GM21619 (cell line): ENCODE measurements at regions not wholly inside any gene's neighbourhood (a gene's known extent, or its start where the extent isn't known, plus 50 kb on each side); places are given as distances from the start of the nearest gene placed in this dataset.
"Not testable (repeated sequence)": the region's sequence is repeated elsewhere in the genome, so short reads cannot be mapped to it uniquely, and the experiment has no call there.

Experiments used
- ATAC-seq: cut with Tn5 transposase; IDR thresholded peaks from one replicate; pipeline ENCODE4 v1.9.1; 2021; ENCODE audit not compliant: unreplicated experiment

DNA sequence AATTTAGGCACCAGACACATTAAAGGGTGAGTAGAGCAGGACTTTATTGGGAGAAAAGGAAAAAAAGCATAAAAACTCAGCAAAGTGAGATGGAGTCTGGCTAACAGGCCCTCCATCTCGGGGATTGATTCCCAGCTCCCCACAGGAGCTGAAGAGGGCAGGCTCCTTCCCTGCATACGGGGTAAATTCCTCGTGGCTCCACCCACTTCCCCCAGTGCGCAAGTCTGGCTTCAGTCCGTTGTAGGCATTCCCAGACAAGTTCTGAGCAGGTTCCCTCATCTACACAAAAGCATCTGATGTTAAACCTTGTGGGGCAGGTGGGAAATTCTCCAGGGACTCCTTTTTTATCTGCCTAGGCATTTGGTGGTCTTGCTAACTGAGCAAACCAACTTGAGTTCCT, 722.6 kb downstream of the ZNF385D start:
- ATAC-seq = no peak

GRCh38 chr3:21024563-21024962, 726.4 kb downstream of the ZNF385D start:
- ATAC-seq = no peak

DNA sequence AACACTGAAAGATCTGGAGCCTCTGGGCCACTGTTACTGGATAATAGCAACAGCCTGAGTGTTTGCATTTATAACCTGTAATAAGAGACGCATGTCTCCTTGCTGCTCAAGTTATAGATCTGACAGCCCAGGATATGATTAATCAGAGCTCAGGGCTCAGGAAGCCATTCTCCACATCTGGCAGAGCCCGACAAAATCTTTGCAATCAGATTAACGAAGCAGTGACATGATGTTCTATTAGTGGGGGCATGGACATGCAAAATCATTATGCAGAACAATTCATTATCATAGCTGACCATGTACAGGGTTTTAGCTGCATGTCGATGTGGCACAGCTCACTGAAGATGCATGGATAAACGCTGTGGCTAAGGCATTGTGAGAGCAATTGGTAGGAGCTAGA, 730.3 kb downstream of the ZNF385D start:
- no peak for ATAC-seq

DNA sequence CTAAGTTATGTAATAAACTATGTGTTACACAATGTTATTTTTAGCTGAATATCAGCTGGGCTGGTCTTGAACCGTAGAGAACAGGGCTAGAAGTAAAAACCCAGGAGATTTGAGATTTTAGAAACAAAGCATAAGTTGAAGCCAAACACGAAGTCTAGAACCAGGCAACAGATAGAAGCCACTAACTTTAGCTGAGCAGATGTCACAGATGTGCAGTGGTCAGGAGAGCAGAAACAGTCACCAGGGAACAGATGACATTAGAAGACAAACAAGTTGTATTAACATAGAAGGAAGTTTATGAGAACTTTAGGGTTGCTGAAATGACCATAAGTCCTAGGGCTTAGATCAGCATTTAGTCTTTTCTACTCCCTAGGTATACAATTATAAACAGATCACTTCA, 731.0 kb downstream of the ZNF385D start:
- ATAC-seq = no peak

DNA sequence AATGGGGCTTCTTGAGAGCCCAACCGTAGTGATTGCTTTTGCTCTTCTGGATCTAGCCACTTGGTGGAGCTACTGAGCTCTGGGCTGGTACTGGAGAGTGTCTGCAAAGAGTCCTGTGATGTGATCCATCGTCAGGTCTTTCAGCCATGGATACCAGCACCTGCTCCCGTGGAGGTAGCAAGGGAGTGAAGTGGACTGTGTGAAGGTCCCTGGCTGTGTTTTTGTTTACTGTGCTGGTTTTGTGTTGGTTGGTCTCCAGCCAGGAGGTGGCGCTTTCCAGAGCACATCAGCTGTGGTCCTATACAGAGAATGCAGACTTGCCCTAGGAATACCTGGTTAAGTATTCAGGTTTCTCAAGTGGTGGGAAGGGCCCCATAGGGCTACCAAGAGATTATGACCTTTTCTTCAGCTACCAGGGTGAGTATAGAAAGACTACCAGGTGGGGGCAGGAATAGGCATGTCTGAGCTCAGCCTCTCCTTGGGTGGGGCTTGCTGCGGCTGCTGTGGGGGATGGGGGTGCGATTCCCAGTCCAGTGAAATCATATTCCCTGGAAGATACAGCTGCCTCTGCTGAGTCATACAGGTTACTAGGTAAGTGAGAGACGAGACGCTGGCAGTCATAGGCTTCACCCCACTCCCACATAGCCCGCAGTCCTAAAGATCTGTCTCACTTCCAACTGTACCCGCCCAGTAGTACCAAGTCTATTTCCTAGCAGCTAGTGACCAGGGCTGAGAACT, 733.7 kb downstream of the ZNF385D start:
- no peak for ATAC-seq

GRCh38 chr3:21013566-21013965, 737.4 kb downstream of the ZNF385D start:
- ATAC-seq = no peak

- ATAC-seq = no peak
Measured at GRCh38 chr3:20999661-21000060, 751.3 kb downstream of the ZNF385D start.

- ATAC-seq = no peak
Measured at GRCh38 chr3:20997183-20997582, 753.8 kb downstream of the ZNF385D start.

DNA sequence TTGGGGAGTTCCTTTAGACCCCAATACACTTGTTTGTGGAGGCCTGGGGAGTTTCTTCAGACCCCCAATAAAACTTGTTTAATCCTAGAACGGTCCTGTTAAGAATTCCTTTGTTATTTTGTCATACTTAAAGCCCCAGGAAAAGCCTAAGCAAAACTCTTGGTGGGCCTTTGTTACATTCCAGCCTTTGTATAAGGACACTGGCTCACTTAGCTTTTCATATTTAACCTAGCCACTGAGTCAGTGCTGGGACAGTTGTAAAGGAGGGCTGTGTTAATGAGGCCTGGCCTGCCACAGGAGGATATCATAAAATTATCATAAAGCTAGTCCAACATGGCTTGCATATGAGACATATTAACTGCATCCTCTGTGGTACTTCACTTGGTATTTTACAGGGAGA, 760.1 kb downstream of the ZNF385D start:
- ATAC-seq = no peak

- ATAC-seq = not testable (repeated sequence)
Measured at GRCh38 chr3:20989653-20990052, 761.4 kb downstream of the ZNF385D start.

DNA sequence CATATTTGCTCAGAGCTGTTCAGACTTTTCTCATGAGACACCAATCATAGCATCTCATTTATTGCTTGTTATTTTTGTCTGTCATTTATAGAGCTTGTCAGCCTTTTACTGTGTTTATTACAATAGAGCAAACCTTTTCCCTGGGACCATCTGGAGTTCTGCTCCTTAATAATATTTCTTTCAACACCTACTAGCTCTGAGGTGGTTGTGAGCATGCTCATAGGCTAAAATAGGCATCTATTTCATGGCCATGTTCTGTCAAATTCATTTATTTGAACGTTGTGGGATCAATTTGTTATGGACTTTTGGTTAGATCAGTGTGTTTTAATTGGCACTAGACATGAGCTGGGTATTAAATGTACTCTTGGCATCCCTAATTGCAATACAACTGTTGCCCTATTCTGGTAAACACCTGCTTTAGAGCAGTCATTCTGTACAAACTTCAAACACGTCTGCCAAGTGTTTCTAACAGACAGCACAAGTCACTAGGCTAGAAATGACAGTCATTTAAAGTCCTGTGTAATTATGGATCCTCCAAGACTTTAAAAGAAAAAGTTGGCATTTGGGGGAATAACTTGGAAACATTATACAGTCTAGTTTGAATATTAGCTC, 766.3 kb downstream of the ZNF385D start:
- ATAC-seq = no peak

- ATAC-seq = no peak
Measured at GRCh38 chr3:20975188-20975651, 775.8 kb downstream of the ZNF385D start.

GRCh38 chr3:20974396-20974795, 776.6 kb downstream of the ZNF385D start:
- no peak for ATAC-seq

DNA sequence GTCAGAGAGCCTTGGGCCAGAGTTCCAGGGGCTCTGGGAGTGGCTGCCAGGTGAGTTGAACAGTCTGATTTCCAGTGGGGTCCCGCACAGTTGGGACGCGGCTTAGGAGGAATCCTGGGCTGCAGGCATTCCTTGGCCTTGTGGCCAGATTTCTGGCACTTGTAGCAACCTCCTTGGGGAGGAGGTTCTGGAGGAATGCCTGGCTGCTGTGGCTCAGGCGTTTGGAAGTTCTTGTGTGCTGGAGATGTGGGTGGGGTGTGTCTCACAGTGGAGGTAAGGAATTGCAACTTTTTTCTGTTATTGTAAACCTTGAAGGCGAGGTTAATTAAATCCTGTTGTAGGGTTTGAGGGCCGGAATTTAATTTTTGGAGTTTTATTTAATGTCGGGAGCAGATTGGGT, 780.2 kb downstream of the ZNF385D start:
- ATAC-seq = not testable (repeated sequence)

DNA sequence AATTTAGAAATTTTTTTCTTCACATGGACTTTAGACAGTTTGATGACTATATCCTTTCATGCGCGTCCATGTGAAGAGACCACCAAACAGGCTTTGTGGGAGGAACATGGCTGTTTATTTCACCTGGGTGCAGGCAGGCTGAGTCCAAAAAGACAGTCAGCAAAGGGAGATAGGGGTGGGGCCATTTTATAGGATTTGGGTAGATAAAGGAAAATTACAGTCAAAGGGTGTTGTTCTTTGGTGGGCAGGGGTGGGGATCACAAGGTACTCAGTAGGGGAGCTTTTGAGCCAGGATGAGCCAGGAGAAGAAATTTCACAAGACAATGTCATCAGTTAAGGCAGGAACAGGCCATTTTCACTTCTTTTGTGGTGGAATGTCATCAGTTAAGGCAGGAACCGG, 781.5 kb upstream of the SGO1 start:
- ATAC-seq = not testable (repeated sequence)

DNA sequence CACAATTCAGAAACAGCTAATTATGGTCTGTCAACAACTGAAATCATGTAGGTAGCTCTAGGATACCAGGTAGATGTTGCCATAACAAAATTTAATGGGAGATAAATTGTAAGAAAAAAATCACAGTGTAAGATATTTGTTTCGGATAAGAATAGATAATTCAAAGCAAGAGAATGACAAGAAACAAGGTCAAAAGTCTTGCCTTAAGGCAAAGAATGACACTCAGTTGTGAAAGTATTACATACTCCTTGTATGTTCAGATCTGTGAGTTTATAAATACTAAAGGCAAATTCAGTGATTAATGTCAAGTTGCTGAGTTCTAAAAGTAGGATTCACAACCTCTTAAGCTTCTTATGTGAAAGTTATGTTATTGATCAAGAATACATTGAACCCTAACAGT, 772.2 kb upstream of the SGO1 start:
- no peak for ATAC-seq

- ATAC-seq = no peak
Measured at GRCh38 chr3:20945892-20946291, 759.9 kb upstream of the SGO1 start.

DNA sequence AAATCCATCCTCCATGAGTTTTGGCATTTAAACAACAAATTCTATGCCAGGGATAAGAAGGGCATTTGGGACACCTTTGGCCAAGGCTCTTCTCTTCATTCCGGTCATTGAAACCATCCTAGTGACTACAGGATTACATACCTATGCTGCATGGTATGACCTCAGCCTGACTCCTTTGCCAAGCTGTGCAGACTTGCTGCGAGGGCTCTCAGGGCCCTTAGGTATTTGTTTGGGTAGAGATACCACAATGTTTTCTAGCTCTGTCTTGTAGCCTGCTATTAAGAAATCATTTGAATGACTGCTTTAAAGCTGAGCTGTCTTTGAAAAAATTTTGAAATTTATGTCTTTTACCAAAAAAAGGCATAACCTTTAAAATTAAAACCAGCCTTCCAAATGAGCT, 749.8 kb upstream of the SGO1 start:
- no peak for ATAC-seq

DNA sequence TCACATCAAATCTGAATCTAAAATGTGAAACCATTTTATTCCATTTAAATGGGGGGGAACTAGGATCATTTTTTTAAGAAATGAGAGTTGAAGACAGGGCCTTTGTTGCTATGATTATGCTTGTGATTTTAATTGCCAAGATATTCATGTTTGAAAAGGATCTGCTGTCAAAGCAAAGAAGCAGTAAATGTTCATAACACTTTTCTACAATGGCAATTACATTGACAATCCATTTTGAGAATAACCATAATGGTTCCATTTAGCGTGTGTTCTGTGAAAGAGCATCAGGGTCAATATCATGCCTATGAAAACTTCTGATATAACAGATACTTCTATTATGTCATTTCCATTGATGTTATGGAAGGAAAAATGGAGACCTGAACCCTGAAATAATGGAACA, 745.8 kb upstream of the SGO1 start:
- ATAC-seq = no peak

GRCh38 chr3:20930034-20930433, 744.0 kb upstream of the SGO1 start:
- ATAC-seq = no peak

GRCh38 chr3:20924646-20925385, 738.8 kb upstream of the SGO1 start:
- ATAC-seq = no peak

- ATAC-seq = not testable (repeated sequence)
Measured at GRCh38 chr3:20921112-20921511, 735.1 kb upstream of the SGO1 start.
